B cell (primary cell): ENCODE measurements at regions not wholly inside any gene's neighbourhood (a gene's known extent, or its start where the extent isn't known, plus 50 kb on each side); places are given as distances from the start of the nearest gene placed in this dataset.

Experiments used
- ATAC-seq: fragments of 200-7000 bp; cut with Tn5 transposase; one replicate; pipeline ENCODE4 v1.10.0; 2021; ENCODE audit warnings: low read depth, mild to moderate bottlenecking, moderate number of reproducible peaks, moderate library complexity
- CTCF ChIA-PET: fragments of 350-600 bp; sonication (Branson Sonifier 250); formaldehyde crosslinking; loops from one replicate; lab custom pipeline; 2021; ENCODE audit warnings: antibody characterized with exemption, inconsistent platforms; lab: Charles Lee
- POLR2A ChIA-PET: fragments of 350-600 bp; sonication (Branson Sonifier 250); formaldehyde crosslinking; loops from one replicate; lab custom pipeline; 2021; ENCODE audit warnings: antibody characterized with exemption; lab: Charles Lee
- DNase-seq: peaks from one replicate; pipeline ENCODE4 v3.0.0; 2013
- H2AFZ ChIP-seq: 2 replicates; pipeline ENCODE4 v1.6.1; 2012; ENCODE audit warnings: mild to moderate bottlenecking, low read depth, low read length; ENCODE audit not compliant: insufficient read depth, poor library complexity, severe bottlenecking
- H3K27ac ChIP-seq, 2 donors: 1 replicate in 1 of 2; 2 replicates in 1 of 2; pipeline ENCODE4 v1.5.1; 2012 to 2013; ENCODE audit warnings: low read length in 2 of 2, mild to moderate bottlenecking in 2 of 2, moderate library complexity in 1 of 2
- H3K27me3 ChIP-seq, 4 experiments: fragments of 200-600 bp in 1 of 4; sonication (generic) in 1 of 4; replicated peaks in 1 of 4; 1 replicate in 2 of 4; 2 replicates in 2 of 4; pipeline versions ENCODE4 v1.6.1 to v1.7.0; 2013 to 2016; ENCODE audit warnings: low read length in 3 of 4, mild to moderate bottlenecking in 2 of 4, mixed read lengths in 1 of 4, moderate library complexity in 1 of 4; ENCODE audit not compliant: insufficient read depth in 4 of 4, control insufficient read depth in 3 of 4; ENCODE audit errors: control extremely low read depth in 1 of 4
- H3K36me3 ChIP-seq, 2 experiments: replicated peaks in 1 of 2; 1 replicate in 1 of 2; 2 replicates in 1 of 2; pipeline versions ENCODE4 v1.6.1 to v1.7.1; 2013; ENCODE audit warnings: low read length in 1 of 2; ENCODE audit not compliant: insufficient read depth in 2 of 2, control insufficient read depth in 1 of 2; ENCODE audit errors: control extremely low read depth in 1 of 2, extremely low read depth in 1 of 2
- H3K4me1 ChIP-seq, 2 donors: fragments of 200-600 bp in 1 of 2; sonication (generic) in 1 of 2; 1 replicate in 1 of 2; 2 replicates in 1 of 2; pipeline versions ENCODE4 v1.5.1 to v1.6.1; 2013 to 2017; ENCODE audit warnings: low read length in 2 of 2; ENCODE audit not compliant: control insufficient read depth in 2 of 2, insufficient read depth in 2 of 2
- H3K4me2 ChIP-seq: replicated peaks from 2 replicates; pipeline ENCODE3; 2012; ENCODE audit warnings: mild to moderate bottlenecking, low read depth, low read length; ENCODE audit not compliant: poor library complexity, severe bottlenecking
- H3K4me3 ChIP-seq, 5 experiments: fragments of 200-600 bp in 1 of 5; sonication (generic) in 1 of 5; 1 replicate in 3 of 5; 2 replicates in 2 of 5; pipeline versions ENCODE4 v1.5.1 to v1.7.0; 2011 to 2016; ENCODE audit warnings: low read length in 4 of 5, mild to moderate bottlenecking in 4 of 5, low read depth in 2 of 5, control low read depth in 1 of 5, moderate library complexity in 1 of 5; ENCODE audit not compliant: insufficient read depth in 1 of 5; ENCODE audit errors: control extremely low read depth in 1 of 5, extremely low read depth in 1 of 5
- H3K79me2 ChIP-seq: fragments of 200-600 bp; sonication (generic); one replicate; pipeline ENCODE4 v1.6.0; 2016; ENCODE audit warnings: low read length; ENCODE audit not compliant: control insufficient read depth, insufficient read depth
- H3K9ac ChIP-seq: fragments of 200-600 bp; sonication (generic); 2 replicates; pipeline ENCODE4 v1.6.1; 2017; ENCODE audit warnings: mild to moderate bottlenecking, low read length, moderate library complexity
- H3K9me3 ChIP-seq, 3 donors: one replicate each; pipeline versions ENCODE4 v1.6.1 to v1.7.1; 2013; ENCODE audit warnings: low read length in 2 of 3; ENCODE audit not compliant: control insufficient read depth in 2 of 3, insufficient read depth in 1 of 3; ENCODE audit errors: control extremely low read depth in 1 of 3
- H4K20me1 ChIP-seq: 2 replicates; pipeline ENCODE4 v1.6.0; 2012; ENCODE audit warnings: mild to moderate bottlenecking, low read length; ENCODE audit not compliant: insufficient read depth, control insufficient read depth, poor library complexity, severe bottlenecking
- H3K27ac Mint-ChIP-seq: one replicate; pipeline ENCODE4 v1.8.0; 2021; ENCODE audit warnings: mixed read lengths
- H3K27me3 Mint-ChIP-seq: one replicate; pipeline ENCODE4 v1.8.0; 2021; ENCODE audit warnings: mixed read lengths
- H3K4me1 Mint-ChIP-seq: one replicate; pipeline ENCODE4 v1.8.0; 2021; ENCODE audit warnings: mixed read lengths
- H3K4me3 Mint-ChIP-seq: one replicate; pipeline ENCODE4 v1.8.0; 2021; ENCODE audit warnings: mixed read lengths
- H3K9me3 Mint-ChIP-seq: one replicate; pipeline ENCODE4 v1.8.0; 2022; ENCODE audit warnings: mixed read lengths; ENCODE audit not compliant: insufficient read depth
- CTCF ChIP-seq: fragments of 200-600 bp; IDR thresholded peaks from one replicate; pipeline ENCODE4 v1.8.0; 2022; ENCODE audit warnings: antibody characterized with exemption, mild to moderate bottlenecking
- EZH2 ChIP-seq: IDR thresholded peaks from 2 replicates; pipeline ENCODE4 v1.6.1; 2012; ENCODE audit warnings: borderline replicate concordance, low read depth, mild to moderate bottlenecking, moderate library complexity, low read length; ENCODE audit not compliant: insufficient read depth, poor library complexity, severe bottlenecking
- WGBS: methylation state at CpG from one replicate; pipeline ENCODE4 v1.1.5; 2013; ENCODE audit warnings: missing lambda C conversion rate; ENCODE audit not compliant: insufficient coverage; 5-methylcytosine and 5-hydroxymethylcytosine counted together
- intact Hi-C: fragments of 100-400 bp; cut with micrococcal nuclease; formaldehyde crosslinking; loops from one replicate; pipeline ENCODE4 v1.10.0; 2022

- H3K9ac ChIP-seq: no peak overlapping the region
These were observed 241.7 kb upstream of the AMIGO2 start for GRCh38 chr12:47321436-47321835.

GRCh38 chr12:47319746-47320145 lies 240.0 kb upstream of the AMIGO2 start:
- Histone ChIP-seq H3K9me3 (peaks cover 0 to 10% (median 4%) of the 10 kb centered on the region in 3 donors), H2AFZ (peak overlapping the region; percentile 27), H3K27ac (peak overlapping the region; percentile 7 to 30), H3K36me3 (no peaks in the 10 kb centered on the region), H3K4me1 (peaks cover 27 to 43% of the 10 kb centered on the region in 2 donors), H3K4me2 (no peak overlapping the region), H3K9ac (no peak overlapping the region), H3K4me3 (no peak overlapping the region), H3K79me2 (no peaks in the 10 kb centered on the region), H3K27me3 (no peaks in the 10 kb centered on the region), H4K20me1 (no peaks in the 10 kb centered on the region)
- Mint-ChIP-seq H3K27me3 (no peaks in the 10 kb centered on the region), H3K9me3 (no peaks in the 10 kb centered on the region), H3K4me3 (no peak overlapping the region), H3K27ac (peak overlapping the region; percentile 51), H3K4me1 (peaks cover 45% of the 10 kb centered on the region)
- intact Hi-C loops: no loop called here
- no peak for TF ChIP-seq CTCF
- TF ChIP-seq EZH2: no peak
- ATAC-seq: no peak
- ChIA-PET POLR2A (interaction anchor here (0.7 kb wide), 2 partner anchors 48 to 1244 kb away, joined by 3 read pairs; no protein-coding TSS in a partner anchor), CTCF (interaction anchor here (0.8 to 1.8 kb wide), 3 partner anchors 13 to 287 kb away, joined by 4 to 5 read pairs (median 4); no protein-coding TSS in a partner anchor)
- whole genome bisulfite sequencing: 100% methylated on average over 1 of the region's 1 CpG
- no peak for DNase-seq

More at GRCh38 chr12:47321436-47321835, 241.7 kb upstream of the AMIGO2 start:
- Histone ChIP-seq H3K4me3 (no peak overlapping the region), H2AFZ (no peak overlapping the region), H4K20me1 (no peaks in the 10 kb centered on the region), H3K27ac (no peak overlapping the region), H3K4me1 (peaks cover 14 to 29% of the 10 kb centered on the region in 2 donors), H3K27me3 (no peaks in the 10 kb centered on the region), H3K9me3 (peaks cover 0 to 10% (median 4%) of the 10 kb centered on the region in 3 donors), H3K79me2 (no peaks in the 10 kb centered on the region), H3K36me3 (no peaks in the 10 kb centered on the region), H3K4me2 (no peak overlapping the region)
- no peak overlapping the region for H3K4me3 Mint-ChIP-seq
- TF ChIP-seq EZH2 (no peak), CTCF (no peak)
- POLR2A ChIA-PET: no interaction called here
- CTCF ChIA-PET: interaction anchor here (1.4 to 1.8 kb wide), 2 partner anchors 14 to 77 kb away, joined by 4 to 5 read pairs; no protein-coding TSS in a partner anchor
- 86% methylated on average over 1 of the region's 2 CpGs for WGBS
- intact Hi-C loops: no loop called here
- ATAC-seq: no peak
- H3K9me3 Mint-ChIP-seq: no peaks in the 10 kb centered on the region
- no peaks in the 10 kb centered on the region for H3K27me3 Mint-ChIP-seq
- peaks cover 33% of the 10 kb centered on the region for H3K4me1 Mint-ChIP-seq
- peak overlapping the region; percentile 5 for H3K27ac Mint-ChIP-seq
- DNase-seq: no peak
